Stimulated activated CD4-positive, alpha-beta T cell treated with anti-CD3 and anti-CD28 coated beads, TNF-alpha, amount 100 ng/mL, for 24 hours (primary cell): ENCODE measurements at regions not wholly inside any gene's neighbourhood (a gene's known extent, or its start where the extent isn't known, plus 50 kb on each side); places are given as distances from the start of the nearest gene placed in this dataset.
"Not testable (repeated sequence)": the region's sequence is repeated elsewhere in the genome, so short reads cannot be mapped to it uniquely, and the experiment has no call there.

ENCODE experiments used
- DNase-seq, 3 experiments: peaks; one replicate each; pipeline ENCODE4 v3.0.0-alpha.2; 2020; ENCODE audit warnings: low read depth in 3 of 3

DNA sequence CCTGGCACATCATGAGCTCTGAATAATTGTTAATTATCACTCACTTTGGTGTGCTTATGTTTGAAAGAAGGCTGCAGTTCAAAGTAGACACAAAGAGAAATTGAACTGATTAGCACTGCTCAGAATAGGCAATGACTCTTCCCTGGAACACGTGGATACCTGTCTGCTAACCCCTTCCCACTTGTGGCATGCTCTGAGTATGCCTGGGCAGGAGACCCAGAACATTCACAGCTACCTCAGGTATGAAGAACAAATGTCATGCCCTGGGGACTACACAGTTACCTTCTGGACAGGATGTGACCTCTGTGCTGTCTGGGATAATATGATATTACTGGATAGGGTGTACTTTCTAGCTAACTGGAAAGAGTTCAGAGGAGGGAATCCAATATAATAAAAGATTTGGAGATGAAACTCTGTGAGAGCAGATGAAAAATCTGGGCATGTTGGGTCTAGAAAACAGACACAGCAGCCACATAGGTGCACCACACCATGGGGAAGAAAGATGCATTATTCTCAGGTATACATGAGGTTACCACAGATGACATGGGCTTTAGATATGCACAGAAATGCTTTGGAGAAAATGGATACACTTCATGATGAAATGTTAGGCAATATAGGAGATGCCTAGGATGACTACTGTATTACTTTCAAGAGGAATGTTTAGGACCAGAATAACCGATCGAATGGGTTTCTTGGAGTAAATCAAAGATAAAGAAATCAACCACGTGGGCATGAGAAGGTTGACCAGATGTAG, 324.2 kb upstream of the PREP start:
- no peak for DNase-seq

DNA sequence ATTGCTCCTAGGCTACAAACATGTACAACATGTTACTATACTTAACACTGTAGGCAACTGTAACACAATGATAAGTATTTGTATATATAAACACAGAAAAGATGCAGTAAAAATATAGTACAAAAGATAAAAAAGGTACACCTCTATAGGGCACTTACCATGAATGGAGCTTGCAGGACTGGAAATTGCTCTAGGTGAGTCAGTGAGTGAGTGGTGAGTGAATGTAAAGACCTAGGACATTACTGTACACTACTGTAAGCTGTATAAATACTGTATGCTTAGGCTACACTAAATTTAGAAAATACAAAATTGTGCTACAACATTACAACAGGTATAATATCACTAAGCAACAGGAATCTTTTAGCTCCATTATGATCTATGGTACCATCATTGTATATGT, 312.0 kb upstream of the PREP start:
- no peak for DNase-seq

- DNase-seq, result no peak
Measured at GRCh38 chr6:105713474-105714118, 310.7 kb upstream of the PREP start.

DNA sequence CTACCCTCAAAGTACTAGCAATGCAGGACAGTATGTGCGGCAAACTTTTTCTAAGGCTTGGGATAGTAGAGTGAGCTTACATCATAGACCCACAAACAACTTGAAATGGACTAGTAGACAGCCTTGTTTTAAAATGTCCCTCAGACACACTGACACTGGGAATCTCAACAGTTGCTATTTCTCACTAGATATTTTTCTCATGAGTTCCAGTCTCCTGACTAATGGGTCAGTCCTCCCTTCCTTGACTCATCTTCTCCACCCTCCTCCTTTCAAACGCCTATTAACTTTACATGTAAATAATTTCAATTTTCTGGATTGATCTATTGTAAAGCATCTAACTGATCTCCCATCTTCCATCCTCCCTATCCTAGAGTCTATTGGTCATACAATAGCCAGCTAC, 308.3 kb upstream of the PREP start:
- no peak for DNase-seq

- no peak for DNase-seq
Measured at GRCh38 chr6:105705608-105706007, 302.7 kb upstream of the PREP start.

DNA sequence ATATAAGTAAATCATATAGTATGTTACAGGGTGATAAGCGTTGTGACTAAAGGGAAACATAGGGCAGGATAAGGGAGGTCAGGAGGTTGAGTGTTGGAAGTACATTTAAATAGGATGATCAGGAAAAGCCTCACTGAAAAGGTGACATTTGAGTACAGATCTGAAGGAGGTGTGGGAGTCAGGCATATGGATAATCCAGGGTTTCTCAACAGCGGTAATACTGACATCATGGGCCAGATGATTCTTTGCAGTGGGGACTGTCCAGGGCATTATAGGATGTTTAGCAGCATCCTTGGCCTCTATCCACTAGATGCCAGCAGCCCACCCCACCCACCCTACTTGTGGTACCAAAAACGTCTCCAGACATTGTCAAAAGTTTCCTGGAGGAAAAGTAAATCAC, 292.6 kb upstream of the PREP start:
- no peak for DNase-seq

DNA sequence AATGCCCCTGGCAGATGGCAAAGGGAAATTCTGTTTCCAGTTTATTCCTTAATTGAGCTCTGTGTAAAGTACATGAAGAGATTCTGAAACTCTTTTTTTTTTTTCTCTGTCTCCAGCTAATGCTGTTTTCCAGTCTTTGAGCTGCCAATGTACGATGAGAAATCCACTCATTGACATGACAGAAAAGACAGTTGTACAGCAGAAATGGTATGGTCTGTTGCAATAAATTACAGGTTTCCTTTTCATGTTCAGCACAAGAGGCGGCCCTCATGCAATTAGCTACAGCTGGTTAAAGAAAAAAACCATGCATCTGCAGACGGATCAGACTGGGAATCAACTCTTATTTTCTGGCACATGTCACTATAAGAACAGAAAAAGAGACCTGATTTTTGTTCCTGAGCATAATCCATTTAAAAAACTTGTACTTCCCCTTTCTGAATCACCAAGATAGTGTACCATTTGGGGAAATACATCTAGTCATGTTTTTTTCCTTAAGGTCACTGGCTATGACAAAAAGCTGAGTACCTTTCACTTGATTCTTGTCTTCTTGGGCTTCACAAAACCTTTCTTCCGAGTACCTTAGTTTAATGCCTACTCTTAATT, 289.8 kb upstream of the PREP start:
- no peak for DNase-seq

- no peak for DNase-seq
Measured at GRCh38 chr6:105691971-105692370, 289.1 kb upstream of the PREP start.

GRCh38 chr6:105691081-105691480, 288.2 kb upstream of the PREP start:
- no peak for DNase-seq

DNA sequence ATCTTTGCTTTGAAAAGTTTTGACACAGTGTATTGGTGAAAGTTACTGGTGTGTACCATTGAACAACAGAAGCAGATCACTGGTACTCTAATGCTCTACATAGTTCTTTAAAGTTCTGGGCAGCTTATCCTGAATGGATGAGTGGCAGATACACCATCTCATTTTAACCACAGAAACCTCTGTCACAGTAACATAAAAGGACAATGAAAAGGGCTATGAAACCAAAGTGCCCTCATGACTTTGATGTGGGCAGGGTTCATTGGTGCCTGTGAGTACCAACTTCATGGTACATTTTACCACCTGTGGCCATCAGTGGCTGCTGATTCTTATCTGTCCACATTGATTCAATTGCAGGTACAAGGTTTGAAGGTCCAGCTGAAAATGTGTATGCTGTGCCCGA, 285.7 kb upstream of the PREP start:
- DNase-seq, result no peak

- DNase-seq, result not testable (repeated sequence)
Measured at GRCh38 chr6:105686793-105687192, 283.9 kb upstream of the PREP start.

- DNase-seq, result no peak
Measured at GRCh38 chr6:105681061-105681460, 278.2 kb upstream of the PREP start.

DNA sequence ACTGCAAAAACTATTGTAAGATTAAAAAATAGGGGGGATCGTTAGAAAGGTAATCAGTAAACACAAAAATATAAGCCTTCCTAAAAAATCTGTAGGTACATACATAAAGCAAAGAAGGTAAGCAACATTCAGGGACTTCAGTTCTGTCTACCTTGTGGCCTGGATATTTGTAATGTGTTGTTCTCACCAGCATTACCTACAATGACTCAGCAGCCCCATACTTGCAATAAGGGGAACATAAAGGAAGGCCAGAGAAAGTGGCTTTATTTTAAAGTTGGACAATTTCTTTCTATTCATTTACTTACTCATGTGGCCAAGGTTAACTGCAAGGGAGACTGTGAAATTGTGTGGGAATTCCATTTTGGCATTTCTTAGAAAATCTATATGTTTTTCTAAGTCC, 277.2 kb upstream of the PREP start:
- no peak for DNase-seq

- no peak for DNase-seq
Measured at GRCh38 chr6:105678516-105678915, 275.6 kb upstream of the PREP start.

- DNase-seq, result no peak
Measured at GRCh38 chr6:105677671-105678475, 275.0 kb upstream of the PREP start.

GRCh38 chr6:105676857-105677256, 274.0 kb upstream of the PREP start:
- DNase-seq, result no peak

- no peak for DNase-seq
Measured at GRCh38 chr6:105675715-105676397, 273.0 kb upstream of the PREP start.

- not testable (repeated sequence) for DNase-seq
Measured at GRCh38 chr6:105672856-105673538, 270.1 kb upstream of the PREP start.

DNA sequence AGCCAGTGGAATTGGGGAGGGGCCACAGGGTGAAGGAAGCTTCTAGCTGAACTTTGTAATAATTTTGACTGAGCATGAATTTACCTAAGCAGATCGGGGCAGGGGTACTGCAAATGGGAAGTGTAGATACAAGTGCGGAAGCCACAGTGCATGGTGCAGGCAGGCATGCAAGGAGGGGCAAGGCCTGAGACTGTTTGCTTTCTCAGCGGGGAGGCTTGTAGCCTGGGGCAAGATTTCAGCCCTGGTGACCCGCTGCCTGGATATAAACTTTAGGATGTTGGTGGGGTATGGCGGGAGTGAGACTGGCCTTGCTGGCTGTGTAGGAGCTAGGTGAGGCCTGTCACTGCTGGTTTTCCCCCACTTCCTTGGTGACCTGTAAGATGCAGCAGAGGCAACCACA, 266.4 kb upstream of the PREP start:
- DNase-seq, result no peak

GRCh38 chr6:105667056-105667455, 264.2 kb upstream of the PREP start:
- DNase-seq, result no peak

GRCh38 chr6:105664931-105665330, 262.0 kb upstream of the PREP start:
- no peak for DNase-seq
